ENCODE measurements at regions not wholly inside any gene's neighbourhood (a gene's known extent, or its start where the extent isn't known, plus 50 kb on each side); places are given as distances from the start of the nearest gene placed in this dataset.
"Not testable (repeated sequence)": the region's sequence is repeated elsewhere in the genome, so short reads cannot be mapped to it uniquely, and the experiment has no call there.

DNA sequence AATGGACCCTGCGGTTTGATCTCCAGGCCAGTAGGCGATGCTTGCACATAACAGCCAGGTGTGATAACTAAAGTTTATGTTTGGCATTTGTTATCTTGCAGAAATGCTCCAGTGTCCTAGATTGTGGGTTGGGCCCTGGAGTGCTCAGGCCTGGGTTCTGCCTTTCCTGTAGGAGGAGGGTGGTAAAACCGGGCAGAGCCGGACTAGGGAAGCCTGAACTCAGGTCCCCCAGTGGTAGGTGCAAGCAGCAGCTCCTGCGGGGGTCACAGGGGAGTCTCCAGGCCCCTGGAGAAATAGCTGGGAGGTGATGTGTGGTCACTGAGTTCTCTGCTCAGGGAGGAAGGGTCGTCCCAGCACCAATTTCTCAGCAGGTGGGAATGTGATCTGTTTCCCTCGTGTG is 538.3 kb upstream of the ANO3 start:
- no peak overlapping the region for H3K4me3 ChIP-seq (ENCODE audit: low read length)
- TF ChIP-seq, protein P1, sequence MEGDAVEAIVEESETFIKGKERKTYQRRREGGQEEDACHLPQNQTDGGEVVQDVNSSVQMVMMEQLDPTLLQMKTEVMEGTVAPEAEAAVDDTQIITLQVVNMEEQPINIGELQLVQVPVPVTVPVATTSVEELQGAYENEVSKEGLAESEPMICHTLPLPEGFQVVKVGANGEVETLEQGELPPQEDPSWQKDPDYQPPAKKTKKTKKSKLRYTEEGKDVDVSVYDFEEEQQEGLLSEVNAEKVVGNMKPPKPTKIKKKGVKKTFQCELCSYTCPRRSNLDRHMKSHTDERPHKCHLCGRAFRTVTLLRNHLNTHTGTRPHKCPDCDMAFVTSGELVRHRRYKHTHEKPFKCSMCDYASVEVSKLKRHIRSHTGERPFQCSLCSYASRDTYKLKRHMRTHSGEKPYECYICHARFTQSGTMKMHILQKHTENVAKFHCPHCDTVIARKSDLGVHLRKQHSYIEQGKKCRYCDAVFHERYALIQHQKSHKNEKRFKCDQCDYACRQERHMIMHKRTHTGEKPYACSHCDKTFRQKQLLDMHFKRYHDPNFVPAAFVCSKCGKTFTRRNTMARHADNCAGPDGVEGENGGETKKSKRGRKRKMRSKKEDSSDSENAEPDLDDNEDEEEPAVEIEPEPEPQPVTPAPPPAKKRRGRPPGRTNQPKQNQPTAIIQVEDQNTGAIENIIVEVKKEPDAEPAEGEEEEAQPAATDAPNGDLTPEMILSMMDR (conservative IDR thresholded peaks at IDR 0.05; ENCODE audit: low read depth, low read length) = no peak
- DNase-seq (ENCODE audit: low read depth) = no peak

DNA sequence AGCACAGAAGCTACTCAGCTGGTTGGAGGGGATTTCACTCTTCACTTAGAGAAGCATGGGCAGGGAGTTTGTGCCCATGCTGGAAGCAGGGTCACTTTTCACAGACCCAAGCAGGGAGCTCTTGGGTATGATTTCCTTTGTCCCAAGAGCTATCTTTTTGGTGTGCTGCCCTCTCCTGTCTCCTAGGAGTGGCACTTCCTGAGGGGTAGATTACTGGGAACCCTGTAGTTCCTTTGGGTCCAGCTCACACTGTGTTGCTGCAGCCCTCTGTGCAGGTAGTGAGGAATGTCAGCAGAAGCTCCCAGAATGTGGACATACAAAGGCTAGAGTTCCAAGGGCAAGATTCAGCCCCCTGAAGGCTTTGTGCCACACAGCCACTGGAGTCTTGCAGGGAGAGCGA is 537.1 kb upstream of the ANO3 start:
- DNase-seq (ENCODE audit: low read depth) = no peak
- H3K4me3 ChIP-seq (ENCODE audit: low read length) = no peak overlapping the region
- TF ChIP-seq, protein P1 (conservative IDR thresholded peaks at IDR 0.05; ENCODE audit: low read depth, low read length) = no peak

DNA sequence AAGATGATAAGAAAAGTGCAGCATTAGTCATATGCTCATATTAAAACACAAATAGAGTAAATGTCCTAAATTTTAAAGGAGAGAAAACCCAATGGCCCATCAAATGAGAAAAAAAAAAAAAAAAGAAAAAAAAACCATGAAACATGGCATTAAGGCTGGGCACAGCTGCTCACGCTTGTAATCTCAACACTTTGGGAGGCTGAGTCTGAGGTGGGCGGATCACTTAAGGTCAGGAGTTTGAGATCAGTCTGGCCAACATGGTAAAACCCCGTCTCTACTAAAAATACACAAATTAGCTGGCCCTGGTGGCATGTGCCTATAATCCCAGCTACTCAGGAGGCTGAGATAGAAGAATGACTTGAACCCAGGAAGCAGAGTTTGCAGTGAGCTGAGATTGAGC is 515.5 kb upstream of the ANO3 start:
- TF ChIP-seq, protein P1 (conservative IDR thresholded peaks at IDR 0.05; ENCODE audit: low read depth, low read length) = no peak
- no peak for DNase-seq (ENCODE audit: low read depth)
- no peak overlapping the region for H3K4me3 ChIP-seq (ENCODE audit: low read length)

DNA sequence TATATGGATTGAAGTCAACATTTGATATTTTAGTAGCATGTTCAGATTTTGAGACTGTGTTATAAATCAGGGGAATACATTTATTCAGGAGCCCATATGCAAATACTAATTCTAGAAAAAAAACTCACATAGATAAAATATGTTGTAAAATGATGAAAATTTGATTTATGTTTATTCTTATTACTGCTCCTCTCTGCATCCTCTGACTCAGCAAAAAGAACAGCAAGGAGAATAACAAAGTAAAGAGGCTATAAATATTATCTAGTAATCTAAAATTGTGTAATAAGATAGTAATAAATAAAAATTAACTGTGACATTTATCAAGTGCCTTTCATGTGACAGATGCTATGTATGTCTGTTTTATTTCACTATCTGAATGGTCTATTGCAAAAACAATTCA is 507.2 kb upstream of the ANO3 start:
- TF ChIP-seq, protein P1 (conservative IDR thresholded peaks at IDR 0.05; ENCODE audit: low read depth, low read length) = no peak

DNA sequence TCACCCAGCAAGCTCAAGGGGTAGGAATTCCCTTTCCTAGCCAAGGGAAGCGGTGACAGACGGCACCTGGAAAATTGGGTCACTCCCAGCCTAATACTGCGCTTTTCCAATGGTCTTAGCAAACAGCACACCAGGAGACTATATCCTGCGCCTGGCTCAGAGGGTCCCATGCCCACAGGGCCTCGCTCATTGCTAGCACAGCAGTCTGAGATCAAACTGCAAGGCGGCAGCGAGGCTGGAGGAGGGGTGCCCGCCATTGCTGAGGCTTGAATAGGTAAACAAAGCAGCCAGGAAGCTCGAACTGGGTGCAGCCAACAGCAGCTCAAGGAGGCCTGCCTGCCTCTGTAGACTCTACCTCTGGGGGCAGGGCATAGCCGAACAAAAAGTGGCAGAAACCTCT is 500.4 kb upstream of the ANO3 start:
- DNase-seq (ENCODE audit: low read depth); H3K4me3 ChIP-seq (ENCODE audit: low read length): not testable (repeated sequence)

More for the DNA sequence above, 507.2 kb upstream of the ANO3 start:
- DNase-seq (ENCODE audit: low read depth) = no peak
- no peak overlapping the region for H3K4me3 ChIP-seq (ENCODE audit: low read length)

DNA sequence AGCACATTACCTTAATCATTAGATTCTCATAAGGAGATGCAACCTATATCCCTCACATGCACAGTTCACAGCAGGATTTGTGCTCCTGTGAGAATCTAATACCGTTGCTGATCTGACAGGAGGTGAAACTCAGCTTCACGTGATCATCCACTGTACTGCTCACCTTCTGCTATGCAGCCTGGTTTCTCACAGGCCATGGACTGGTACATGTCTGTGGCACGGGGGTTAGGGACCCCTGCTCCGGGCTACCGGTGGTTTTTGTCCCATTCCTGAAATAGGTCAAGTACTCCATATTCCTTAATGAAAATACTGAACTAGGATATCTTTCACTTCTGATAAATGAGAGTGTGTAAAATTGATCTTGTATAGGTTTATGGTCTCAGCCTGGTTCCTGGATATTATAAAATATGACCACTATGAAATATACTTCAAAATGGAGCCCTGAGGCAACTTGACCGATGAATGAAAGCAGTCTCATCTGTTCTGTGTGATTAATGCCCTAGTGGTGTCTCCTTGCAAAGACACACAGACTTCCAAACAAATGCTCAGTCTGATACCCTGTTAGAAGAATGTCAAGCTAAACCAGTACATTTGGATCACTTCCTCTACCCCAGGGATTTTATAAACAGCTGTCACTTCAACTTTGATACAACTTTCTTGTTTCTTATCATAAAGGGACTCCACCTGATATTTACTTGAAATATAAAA is 492.9 kb upstream of the ANO3 start:
- TF ChIP-seq, protein P1 (conservative IDR thresholded peaks at IDR 0.05; ENCODE audit: low read depth, low read length) = peak; percentile 3
- no peak for DNase-seq (ENCODE audit: low read depth)
- no peak overlapping the region for H3K4me3 ChIP-seq (ENCODE audit: low read length)

DNA sequence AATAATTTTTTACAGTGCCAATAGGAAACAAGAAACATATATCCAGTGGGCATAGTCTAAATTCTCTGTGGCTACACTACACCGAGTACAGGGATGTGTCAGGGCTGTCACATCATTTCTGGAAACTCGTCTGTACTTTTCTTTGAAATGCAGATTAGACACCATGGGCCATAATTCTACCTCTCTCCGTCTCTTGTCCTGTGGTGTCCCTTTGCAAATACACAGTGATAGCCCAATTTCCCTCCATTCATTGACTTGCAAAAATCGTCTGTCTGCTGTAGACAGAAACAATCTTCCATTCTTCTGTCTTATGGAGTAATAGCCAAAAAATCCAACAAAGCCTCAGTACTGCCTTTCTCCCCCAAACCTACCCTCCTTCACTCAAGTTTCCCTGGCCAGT is 487.1 kb upstream of the ANO3 start:
- no peak overlapping the region for H3K4me3 ChIP-seq (ENCODE audit: low read length)
- TF ChIP-seq, protein P1 (conservative IDR thresholded peaks at IDR 0.05; ENCODE audit: low read depth, low read length) = no peak
- DNase-seq (ENCODE audit: low read depth) = no peak

Measured in retinal pigment epithelial cell (primary cell).